Liver (tissue), 3 donors: ENCODE measurements at regions not wholly inside any gene's neighbourhood (a gene's known extent, or its start where the extent isn't known, plus 50 kb on each side); places are given as distances from the start of the nearest gene placed in this dataset.

ENCODE experiments used
- ATF3 ChIP-seq: IDR thresholded peaks from 2 replicates; pipeline ENCODE4 v1.6.1; 2016; ENCODE audit warnings: antibody characterized with exemption
- EGR1 ChIP-seq, 2 donors: IDR thresholded peaks; 2 replicates each; pipeline ENCODE4 v1.6.1; 2016 to 2018; ENCODE audit warnings: antibody characterized with exemption in 2 of 2, low read depth in 2 of 2
- FOXA1 ChIP-seq: IDR thresholded peaks from 2 replicates; pipeline ENCODE4 v1.6.1; 2016; ENCODE audit warnings: antibody characterized with exemption
- GABPA ChIP-seq, 2 donors: IDR thresholded peaks in 1 of 2; conservative IDR thresholded peaks in 1 of 2; 2 replicates each; pipeline ENCODE4 v1.6.1; 2016; ENCODE audit warnings: antibody characterized with exemption in 2 of 2, mild to moderate bottlenecking in 1 of 2, moderate library complexity in 1 of 2
- RAD21 ChIP-seq, 2 donors: IDR thresholded peaks; 2 replicates each; pipeline ENCODE4 v1.6.1; 2016; ENCODE audit warnings: antibody characterized with exemption in 2 of 2, mild to moderate bottlenecking in 2 of 2
- SP1 ChIP-seq: IDR thresholded peaks from 2 replicates; pipeline ENCODE4 v1.6.1; 2018; ENCODE audit warnings: antibody characterized with exemption, mild to moderate bottlenecking
- TAF1 ChIP-seq: conservative IDR thresholded peaks from 2 replicates; pipeline ENCODE4 v1.6.1; 2016; ENCODE audit warnings: antibody characterized with exemption, mild to moderate bottlenecking
- YY1 ChIP-seq: IDR thresholded peaks from 2 replicates; pipeline ENCODE4 v1.6.1; 2016; ENCODE audit warnings: antibody characterized with exemption, mild to moderate bottlenecking
- TF ChIP-seq, protein P1 (sequence below): fragments of 150-350 bp; IDR thresholded peaks from 2 replicates; pipeline ENCODE4 v1.5.1; 2017; ENCODE audit warnings: improper control_type of control experiment, low read depth, low read length; ENCODE audit not compliant: missing input control
- TF ChIP-seq, protein P2 (sequence below): IDR thresholded peaks from 2 replicates; pipeline ENCODE4 v1.6.1; 2016; ENCODE audit warnings: antibody characterized with exemption
- TF ChIP-seq, protein P3 (sequence below): IDR thresholded peaks from 2 replicates; pipeline ENCODE4 v1.6.1; 2016; ENCODE audit warnings: antibody characterized with exemption, mild to moderate bottlenecking
- donor health status: healthy.
- donor health status: healthy.

GRCh38 chr2:121949271-121949670, 193.8 kb downstream of the TSN start:
- TF ChIP-seq, protein P1, sequence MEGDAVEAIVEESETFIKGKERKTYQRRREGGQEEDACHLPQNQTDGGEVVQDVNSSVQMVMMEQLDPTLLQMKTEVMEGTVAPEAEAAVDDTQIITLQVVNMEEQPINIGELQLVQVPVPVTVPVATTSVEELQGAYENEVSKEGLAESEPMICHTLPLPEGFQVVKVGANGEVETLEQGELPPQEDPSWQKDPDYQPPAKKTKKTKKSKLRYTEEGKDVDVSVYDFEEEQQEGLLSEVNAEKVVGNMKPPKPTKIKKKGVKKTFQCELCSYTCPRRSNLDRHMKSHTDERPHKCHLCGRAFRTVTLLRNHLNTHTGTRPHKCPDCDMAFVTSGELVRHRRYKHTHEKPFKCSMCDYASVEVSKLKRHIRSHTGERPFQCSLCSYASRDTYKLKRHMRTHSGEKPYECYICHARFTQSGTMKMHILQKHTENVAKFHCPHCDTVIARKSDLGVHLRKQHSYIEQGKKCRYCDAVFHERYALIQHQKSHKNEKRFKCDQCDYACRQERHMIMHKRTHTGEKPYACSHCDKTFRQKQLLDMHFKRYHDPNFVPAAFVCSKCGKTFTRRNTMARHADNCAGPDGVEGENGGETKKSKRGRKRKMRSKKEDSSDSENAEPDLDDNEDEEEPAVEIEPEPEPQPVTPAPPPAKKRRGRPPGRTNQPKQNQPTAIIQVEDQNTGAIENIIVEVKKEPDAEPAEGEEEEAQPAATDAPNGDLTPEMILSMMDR = no peak
- TF ChIP-seq YY1 (no peak), GABPA (IDR thresholded peaks at IDR 0.05 in 1 of 2, conservative IDR thresholded peaks at IDR 0.05 in 1 of 2) (no peak), ATF3 (no peak), FOXA1 (no peak), EGR1 (IDR thresholded peaks at IDR 0.05; ENCODE audit: low read depth in 2 of 2) (no peak), TAF1 (no peak), RAD21 (IDR thresholded peaks at IDR 0.05) (no peak), SP1 (no peak)
- TF ChIP-seq, protein P2, sequence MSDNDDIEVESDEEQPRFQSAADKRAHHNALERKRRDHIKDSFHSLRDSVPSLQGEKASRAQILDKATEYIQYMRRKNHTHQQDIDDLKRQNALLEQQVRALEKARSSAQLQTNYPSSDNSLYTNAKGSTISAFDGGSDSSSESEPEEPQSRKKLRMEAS = no peak
- TF ChIP-seq, protein P3, sequence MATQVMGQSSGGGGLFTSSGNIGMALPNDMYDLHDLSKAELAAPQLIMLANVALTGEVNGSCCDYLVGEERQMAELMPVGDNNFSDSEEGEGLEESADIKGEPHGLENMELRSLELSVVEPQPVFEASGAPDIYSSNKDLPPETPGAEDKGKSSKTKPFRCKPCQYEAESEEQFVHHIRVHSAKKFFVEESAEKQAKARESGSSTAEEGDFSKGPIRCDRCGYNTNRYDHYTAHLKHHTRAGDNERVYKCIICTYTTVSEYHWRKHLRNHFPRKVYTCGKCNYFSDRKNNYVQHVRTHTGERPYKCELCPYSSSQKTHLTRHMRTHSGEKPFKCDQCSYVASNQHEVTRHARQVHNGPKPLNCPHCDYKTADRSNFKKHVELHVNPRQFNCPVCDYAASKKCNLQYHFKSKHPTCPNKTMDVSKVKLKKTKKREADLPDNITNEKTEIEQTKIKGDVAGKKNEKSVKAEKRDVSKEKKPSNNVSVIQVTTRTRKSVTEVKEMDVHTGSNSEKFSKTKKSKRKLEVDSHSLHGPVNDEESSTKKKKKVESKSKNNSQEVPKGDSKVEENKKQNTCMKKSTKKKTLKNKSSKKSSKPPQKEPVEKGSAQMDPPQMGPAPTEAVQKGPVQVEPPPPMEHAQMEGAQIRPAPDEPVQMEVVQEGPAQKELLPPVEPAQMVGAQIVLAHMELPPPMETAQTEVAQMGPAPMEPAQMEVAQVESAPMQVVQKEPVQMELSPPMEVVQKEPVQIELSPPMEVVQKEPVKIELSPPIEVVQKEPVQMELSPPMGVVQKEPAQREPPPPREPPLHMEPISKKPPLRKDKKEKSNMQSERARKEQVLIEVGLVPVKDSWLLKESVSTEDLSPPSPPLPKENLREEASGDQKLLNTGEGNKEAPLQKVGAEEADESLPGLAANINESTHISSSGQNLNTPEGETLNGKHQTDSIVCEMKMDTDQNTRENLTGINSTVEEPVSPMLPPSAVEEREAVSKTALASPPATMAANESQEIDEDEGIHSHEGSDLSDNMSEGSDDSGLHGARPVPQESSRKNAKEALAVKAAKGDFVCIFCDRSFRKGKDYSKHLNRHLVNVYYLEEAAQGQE = no peak
